ENCODE measurements at regions not wholly inside any gene's neighbourhood (a gene's known extent, or its start where the extent isn't known, plus 50 kb on each side); places are given as distances from the start of the nearest gene placed in this dataset.

- TF ChIP-seq CTCF (IDR thresholded peaks at IDR 0.05): no peak
Measured at GRCh38 chr12:88994971-88995370, 357.3 kb downstream of the DUSP6 start.

GRCh38 chr12:88994537-88994936, 357.8 kb downstream of the DUSP6 start:
- TF ChIP-seq CTCF (IDR thresholded peaks at IDR 0.05): no peak

GRCh38 chr12:88993651-88994050, 358.6 kb downstream of the DUSP6 start:
- peak; percentile 64 for TF ChIP-seq CTCF (IDR thresholded peaks at IDR 0.05)

- TF ChIP-seq CTCF (IDR thresholded peaks at IDR 0.05): no peak
Measured at GRCh38 chr12:88986056-88986455, 366.2 kb downstream of the DUSP6 start.

- TF ChIP-seq CTCF (IDR thresholded peaks at IDR 0.05): no peak
Measured at GRCh38 chr12:88985631-88986030, 366.7 kb downstream of the DUSP6 start.

DNA sequence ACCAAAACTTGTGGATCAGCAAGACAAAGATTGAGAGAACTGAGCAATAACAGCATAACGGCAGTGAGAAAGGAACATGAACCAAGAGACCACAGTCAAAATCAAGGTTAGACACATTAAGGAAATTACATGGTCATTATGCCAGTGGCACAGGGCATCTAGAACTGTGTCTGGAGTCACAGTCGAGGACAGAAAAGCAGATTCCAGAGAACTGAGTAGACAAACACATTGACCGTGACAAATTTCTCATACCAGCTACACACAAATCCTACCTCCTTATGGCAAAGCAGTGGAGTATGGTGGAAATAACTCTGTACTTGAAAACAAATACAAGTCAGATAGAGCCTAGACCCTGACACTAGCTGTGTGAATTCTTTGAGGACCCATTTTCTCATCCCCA, 367.3 kb downstream of the DUSP6 start:
- TF ChIP-seq CTCF (IDR thresholded peaks at IDR 0.05): no peak

GRCh38 chr12:88982694-88983093, 369.6 kb downstream of the DUSP6 start:
- no peak for TF ChIP-seq CTCF (IDR thresholded peaks at IDR 0.05)

DNA sequence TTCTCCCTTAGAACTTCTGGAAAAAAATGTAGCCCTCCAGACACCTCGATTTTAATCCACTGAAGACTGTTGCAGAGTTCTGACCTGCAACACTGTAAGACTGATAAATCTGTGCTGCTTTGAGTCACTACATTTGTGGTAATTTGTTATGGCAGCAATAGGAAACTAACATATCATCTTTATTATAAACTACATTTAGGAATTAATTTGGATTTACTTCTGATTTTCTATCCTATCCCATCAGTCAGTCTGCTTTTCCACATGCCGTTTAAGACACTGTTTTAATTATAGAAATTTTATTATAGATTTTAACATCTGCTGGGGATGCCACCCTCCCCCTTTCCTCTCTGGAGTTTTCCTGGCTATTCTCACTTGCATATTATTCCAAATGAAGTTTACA, 375.2 kb downstream of the DUSP6 start:
- TF ChIP-seq CTCF (IDR thresholded peaks at IDR 0.05): no peak
